ENCODE measurements at regions not wholly inside any gene's neighbourhood (a gene's known extent, or its start where the extent isn't known, plus 50 kb on each side); places are given as distances from the start of the nearest gene placed in this dataset.

- DNase-seq: no peak
Observed at GRCh38 chr16:9425236-9425635, 333.8 kb downstream of the HAPSTR1 start.

GRCh38 chr16:9428355-9429005 lies 337.0 kb downstream of the HAPSTR1 start:
- no peak for DNase-seq

GRCh38 chr16:9429646-9430330 lies 338.3 kb downstream of the HAPSTR1 start:
- DNase-seq: no peak

GRCh38 chr16:9434659-9435058 lies 343.2 kb downstream of the HAPSTR1 start:
- DNase-seq: no peak

- DNase-seq: no peak
Observed at GRCh38 chr16:9436175-9436574, 344.7 kb downstream of the HAPSTR1 start.

GRCh38 chr16:9437115-9437514 lies 345.7 kb downstream of the HAPSTR1 start:
- DNase-seq: no peak

GRCh38 chr16:9438991-9439390 lies 347.5 kb downstream of the HAPSTR1 start:
- DNase-seq: no peak

GRCh38 chr16:9441012-9441411 lies 349.6 kb downstream of the HAPSTR1 start:
- DNase-seq: no peak

- DNase-seq: no peak
Observed at GRCh38 chr16:9443864-9444263, 352.4 kb downstream of the HAPSTR1 start.

- no peak for DNase-seq
Observed at GRCh38 chr16:9446471-9447194, 355.2 kb downstream of the HAPSTR1 start.

GRCh38 chr16:9447195-9447551 lies 355.7 kb downstream of the HAPSTR1 start:
- no peak for DNase-seq

GRCh38 chr16:9447699-9448098 lies 356.3 kb downstream of the HAPSTR1 start:
- no peak for DNase-seq

GRCh38 chr16:9449597-9449996 lies 358.2 kb downstream of the HAPSTR1 start:
- DNase-seq: no peak

- no peak for DNase-seq
Observed at GRCh38 chr16:9457215-9457614, 365.8 kb downstream of the HAPSTR1 start.

- no peak for DNase-seq
Observed at GRCh38 chr16:9458816-9459215, 367.4 kb downstream of the HAPSTR1 start.

GRCh38 chr16:9462984-9463383 lies 371.5 kb downstream of the HAPSTR1 start:
- no peak for DNase-seq

GRCh38 chr16:9463461-9463860 lies 372.0 kb downstream of the HAPSTR1 start:
- DNase-seq: no peak

GRCh38 chr16:9465161-9465560 lies 373.7 kb downstream of the HAPSTR1 start:
- DNase-seq: no peak

- no peak for DNase-seq
Observed at GRCh38 chr16:9469512-9469911, 378.1 kb downstream of the HAPSTR1 start.

GRCh38 chr16:9476744-9477143 lies 385.3 kb downstream of the HAPSTR1 start:
- DNase-seq: no peak

- DNase-seq: no peak
Observed at GRCh38 chr16:9479008-9479407, 387.6 kb downstream of the HAPSTR1 start.

GRCh38 chr16:9480503-9480902 lies 389.1 kb downstream of the HAPSTR1 start:
- no peak for DNase-seq

- no peak for DNase-seq
Observed at GRCh38 chr16:9481747-9482730, 390.6 kb downstream of the HAPSTR1 start.

Measured in left hindlimb (tissue), 1 donor.